Lung microvascular endothelial cell (primary cell): ENCODE measurements at regions not wholly inside any gene's neighbourhood (a gene's known extent, or its start where the extent isn't known, plus 50 kb on each side); places are given as distances from the start of the nearest gene placed in this dataset.

Source experiments
- DNase-seq, 2 donors: peaks; one replicate each; pipeline versions ENCODE4 v3.0.0 to v3.0.0-alpha.2; 2010; ENCODE audit warnings: low read depth in 2 of 2

GRCh38 chr5:77569409-77569808, 69.1 kb downstream of the OTP start:
- no peak for DNase-seq

- no peak for DNase-seq
Observed at GRCh38 chr5:77568555-77568954, 70.0 kb downstream of the OTP start.

- no peak for DNase-seq
Observed at GRCh38 chr5:77568082-77568481, 70.4 kb downstream of the OTP start.

- DNase-seq = no peak
Observed at GRCh38 chr5:77563475-77563874, 71.4 kb upstream of the WDR41 start.

- no peak for DNase-seq
Observed at GRCh38 chr5:77561965-77562364, 69.8 kb upstream of the WDR41 start.

GRCh38 chr5:77560677-77561263, 68.7 kb upstream of the WDR41 start:
- peak; percentile 56 to 68 for DNase-seq

- DNase-seq = no peak
Observed at GRCh38 chr5:77558266-77558665, 66.2 kb upstream of the WDR41 start.

GRCh38 chr5:77550406-77550805, 58.3 kb upstream of the WDR41 start:
- peak in 1 of 2 donors; percentile 66 for DNase-seq

- DNase-seq = no peak
Observed at GRCh38 chr5:77545285-77545684, 53.2 kb upstream of the WDR41 start.
